ENCODE measurements at regions not wholly inside any gene's neighbourhood (a gene's known extent, or its start where the extent isn't known, plus 50 kb on each side); places are given as distances from the start of the nearest gene placed in this dataset.

DNA sequence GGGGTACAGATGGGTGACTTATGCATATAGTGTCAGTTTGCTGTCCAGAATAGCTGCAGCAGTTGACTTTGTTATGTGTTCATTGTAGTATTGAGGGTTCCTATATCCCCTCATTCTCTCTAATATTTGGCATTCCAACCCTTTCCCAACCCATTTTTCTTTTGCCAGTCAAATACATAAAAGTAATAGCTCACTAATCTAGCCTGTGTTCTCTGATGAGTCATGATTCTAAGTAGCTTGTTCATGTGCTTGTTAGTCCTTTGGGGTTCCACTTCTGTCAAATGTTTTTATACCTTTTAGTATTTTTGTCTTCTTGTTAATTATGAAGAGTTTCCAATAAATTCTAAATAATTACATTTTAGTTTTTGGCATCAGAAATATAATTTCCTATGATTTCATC, 99.2 kb upstream of the MROH9 start:
- no peak for TF ChIP-seq POLR2A (IDR thresholded peaks at IDR 0.05; ENCODE audit: low read depth, low read length)
- DNase-seq (ENCODE audit: insufficient read length, low spot score): no peak

GRCh38 chr1:170840371-170840770, 95.0 kb upstream of the MROH9 start:
- no peak for TF ChIP-seq POLR2A (IDR thresholded peaks at IDR 0.05; ENCODE audit: low read depth, low read length)

More for the DNA sequence above, 99.2 kb upstream of the MROH9 start:
- no peak for FAIRE-seq

GRCh38 chr1:170853302-170853701, 82.0 kb upstream of the MROH9 start:
- TF ChIP-seq POLR2A (IDR thresholded peaks at IDR 0.05; ENCODE audit: low read depth, low read length): no peak
- DNase-seq (ENCODE audit: insufficient read length, low spot score) (no peak), FAIRE-seq (no peak)

More at GRCh38 chr1:170840371-170840770, 95.0 kb upstream of the MROH9 start:
- FAIRE-seq (no peak), DNase-seq (ENCODE audit: insufficient read length, low spot score) (no peak)

DNA sequence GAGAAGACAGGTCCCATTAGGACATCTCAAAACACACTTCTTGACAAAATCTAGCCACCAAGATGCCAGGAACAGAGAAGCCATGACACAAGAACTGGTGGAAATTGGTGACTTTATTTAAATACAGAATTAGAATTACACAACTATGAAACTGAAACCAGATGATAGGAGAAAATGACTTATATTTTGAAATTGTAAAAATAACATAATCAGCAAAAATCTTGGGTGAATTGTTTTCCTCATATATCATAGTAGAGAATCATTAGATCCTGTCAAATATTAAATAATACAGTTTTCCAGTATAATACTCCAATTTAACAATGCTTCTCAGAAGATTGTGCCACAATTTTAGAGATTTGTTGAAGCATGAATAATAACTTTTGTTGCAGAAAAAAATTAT, 81.5 kb upstream of the MROH9 start:
- FAIRE-seq: no peak
- no peak for DNase-seq (ENCODE audit: insufficient read length, low spot score)
- TF ChIP-seq POLR2A (IDR thresholded peaks at IDR 0.05; ENCODE audit: low read depth, low read length): no peak

GRCh38 chr1:170854677-170855076, 80.7 kb upstream of the MROH9 start:
- TF ChIP-seq POLR2A (IDR thresholded peaks at IDR 0.05; ENCODE audit: low read depth, low read length): no peak
- FAIRE-seq: no peak
- DNase-seq (ENCODE audit: insufficient read length, low spot score): no peak

DNA sequence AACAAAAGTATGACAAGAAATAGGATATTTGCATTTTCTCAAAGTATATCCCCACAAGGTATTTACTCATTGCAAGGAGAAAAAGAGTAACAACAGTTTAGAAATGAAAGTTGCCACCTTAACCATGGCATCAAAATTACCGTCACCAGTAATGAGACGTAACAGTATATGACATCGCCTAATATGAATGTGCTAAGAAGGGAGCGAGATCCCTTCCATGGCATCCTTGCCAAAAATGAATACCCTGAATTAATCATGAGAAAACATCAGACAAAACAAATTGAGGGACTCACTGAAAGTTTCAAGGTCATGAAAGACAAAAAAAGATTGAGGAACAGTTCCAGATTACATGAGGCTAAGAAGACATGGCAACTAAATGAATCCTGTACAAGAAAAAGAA, 78.9 kb upstream of the MROH9 start:
- DNase-seq (ENCODE audit: insufficient read length, low spot score) (no peak), FAIRE-seq (no peak)
- TF ChIP-seq POLR2A (IDR thresholded peaks at IDR 0.05; ENCODE audit: low read depth, low read length): no peak

DNA sequence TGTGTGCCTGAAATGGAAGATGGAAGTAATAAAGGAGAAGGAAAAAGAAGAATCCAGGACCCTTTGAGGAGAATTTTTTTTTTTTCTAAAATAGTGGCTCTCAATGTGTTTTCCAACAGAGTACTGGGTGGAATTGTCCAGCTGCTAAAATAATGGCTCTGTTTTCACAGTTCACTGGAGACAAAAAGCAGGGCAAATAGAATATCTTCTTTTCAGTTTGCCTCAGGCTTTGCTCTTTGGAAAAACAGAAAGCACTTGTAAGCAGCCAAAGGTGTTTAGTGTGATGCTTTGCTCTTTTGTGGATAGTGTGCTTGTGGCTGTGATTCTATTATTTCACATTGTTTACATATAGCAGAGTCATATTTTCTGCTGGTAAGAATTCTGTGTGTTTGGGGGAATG, 77.4 kb upstream of the MROH9 start:
- no peak for TF ChIP-seq POLR2A (IDR thresholded peaks at IDR 0.05; ENCODE audit: low read depth, low read length)
- FAIRE-seq (no peak), DNase-seq (ENCODE audit: insufficient read length, low spot score) (no peak)

GRCh38 chr1:170863621-170864020, 71.7 kb upstream of the MROH9 start:
- DNase-seq (ENCODE audit: insufficient read length, low spot score) (no peak), FAIRE-seq (no peak)
- no peak for TF ChIP-seq POLR2A (IDR thresholded peaks at IDR 0.05; ENCODE audit: low read depth, low read length)

- DNase-seq (ENCODE audit: insufficient read length, low spot score) (no peak), FAIRE-seq (no peak)
- TF ChIP-seq POLR2A (IDR thresholded peaks at IDR 0.05; ENCODE audit: low read depth, low read length): no peak
Observed at GRCh38 chr1:170864238-170864637, 71.1 kb upstream of the MROH9 start.

DNA sequence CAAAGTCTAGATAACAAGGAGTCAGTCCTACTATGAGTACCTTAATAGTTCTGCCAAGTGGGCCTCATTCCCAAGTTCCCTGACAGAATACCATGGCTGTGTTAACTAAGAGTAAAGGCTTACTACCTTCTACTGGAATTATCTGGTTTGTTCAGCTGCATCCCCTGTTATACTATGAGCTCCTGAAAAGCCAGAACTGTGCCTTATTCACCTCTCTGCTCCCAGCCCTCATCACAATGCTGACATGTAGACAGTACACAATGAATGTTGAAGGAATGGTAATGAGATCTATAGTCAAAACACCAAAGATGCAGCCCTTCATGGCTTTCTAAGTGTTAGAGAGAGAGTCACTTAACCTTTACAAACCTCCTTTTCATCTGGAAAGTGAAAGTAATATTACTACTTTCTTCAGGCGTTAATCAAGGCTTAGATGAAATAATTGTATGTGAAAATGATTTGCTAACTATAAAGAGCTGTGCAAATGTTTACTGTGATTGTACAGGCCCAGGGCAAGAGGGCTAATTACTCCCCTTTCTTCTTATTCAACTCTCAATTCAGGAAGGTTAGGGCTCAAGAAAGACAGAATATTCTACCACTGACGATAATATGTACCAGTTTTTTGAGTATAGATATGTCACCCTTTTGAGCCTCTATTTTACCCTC, 70.3 kb upstream of the MROH9 start:
- FAIRE-seq: no peak
- no peak for DNase-seq (ENCODE audit: insufficient read length, low spot score)
- no peak for TF ChIP-seq POLR2A (IDR thresholded peaks at IDR 0.05; ENCODE audit: low read depth, low read length)

GRCh38 chr1:170866646-170867045, 68.7 kb upstream of the MROH9 start:
- FAIRE-seq (no peak), DNase-seq (ENCODE audit: insufficient read length, low spot score) (no peak)
- no peak for TF ChIP-seq POLR2A (IDR thresholded peaks at IDR 0.05; ENCODE audit: low read depth, low read length)

GRCh38 chr1:170871868-170872267, 63.5 kb upstream of the MROH9 start:
- no peak for DNase-seq (ENCODE audit: insufficient read length, low spot score)
- no peak for TF ChIP-seq POLR2A (IDR thresholded peaks at IDR 0.05; ENCODE audit: low read depth, low read length)
- no peak for FAIRE-seq

- no peak for DNase-seq (ENCODE audit: insufficient read length, low spot score)
- TF ChIP-seq POLR2A (IDR thresholded peaks at IDR 0.05; ENCODE audit: low read depth, low read length): no peak
- no peak for FAIRE-seq
Observed at GRCh38 chr1:170872663-170873062, 62.7 kb upstream of the MROH9 start.

- FAIRE-seq (no peak), DNase-seq (ENCODE audit: insufficient read length, low spot score) (no peak)
- no peak for TF ChIP-seq POLR2A (IDR thresholded peaks at IDR 0.05; ENCODE audit: low read depth, low read length)
Observed at GRCh38 chr1:170874671-170875070, 60.7 kb upstream of the MROH9 start.
